Fibroblast of skin of left quadriceps (primary cell): ENCODE measurements at regions not wholly inside any gene's neighbourhood (a gene's known extent, or its start where the extent isn't known, plus 50 kb on each side); places are given as distances from the start of the nearest gene placed in this dataset.
A peak's percentile ranks its signal among the peaks of the same experiment; 100 is the strongest.

Experiments
- DNase-seq, 2 experiments: peaks; one replicate each; pipeline ENCODE4 v3.0.0-alpha.2; 2013; ENCODE audit warnings: low read depth in 2 of 2

DNA sequence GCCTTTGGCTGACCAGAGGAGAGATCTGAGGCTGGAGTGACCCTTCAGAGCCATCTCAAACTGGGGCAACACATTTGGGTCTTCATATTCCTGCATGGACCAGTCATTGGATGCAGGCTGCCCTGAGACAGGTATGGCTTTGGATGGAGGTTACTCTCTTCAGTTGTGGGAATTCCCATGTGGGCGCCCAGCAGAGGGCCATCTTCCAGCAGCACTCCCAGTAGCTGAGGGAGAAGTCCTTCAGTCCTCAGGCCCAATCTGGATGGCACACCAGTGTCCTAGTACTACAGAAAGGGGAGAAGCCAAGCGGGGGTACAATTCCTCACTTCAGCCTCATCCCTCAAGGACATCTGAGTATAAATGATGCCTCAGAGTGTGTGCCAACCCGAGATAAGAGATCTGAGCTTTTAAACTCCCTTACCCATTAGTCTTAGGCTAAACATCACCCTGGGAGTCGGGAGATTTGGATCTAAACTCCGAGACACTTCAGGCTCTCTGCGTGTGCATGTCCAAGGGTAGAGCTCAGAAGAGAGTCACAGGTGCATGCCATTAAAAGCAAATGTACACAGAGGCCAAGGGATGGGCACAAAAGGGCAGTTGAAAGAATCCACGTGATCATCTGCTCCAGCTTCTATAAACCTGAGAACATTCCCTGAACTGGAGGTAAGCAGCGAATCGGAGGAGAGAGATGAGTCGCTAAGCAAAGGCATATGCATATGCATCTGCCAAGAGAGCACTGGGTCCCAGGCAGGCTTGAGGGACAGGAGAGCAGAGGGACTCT is 204.6 kb downstream of the CD83 start:
- no peak for DNase-seq

DNA sequence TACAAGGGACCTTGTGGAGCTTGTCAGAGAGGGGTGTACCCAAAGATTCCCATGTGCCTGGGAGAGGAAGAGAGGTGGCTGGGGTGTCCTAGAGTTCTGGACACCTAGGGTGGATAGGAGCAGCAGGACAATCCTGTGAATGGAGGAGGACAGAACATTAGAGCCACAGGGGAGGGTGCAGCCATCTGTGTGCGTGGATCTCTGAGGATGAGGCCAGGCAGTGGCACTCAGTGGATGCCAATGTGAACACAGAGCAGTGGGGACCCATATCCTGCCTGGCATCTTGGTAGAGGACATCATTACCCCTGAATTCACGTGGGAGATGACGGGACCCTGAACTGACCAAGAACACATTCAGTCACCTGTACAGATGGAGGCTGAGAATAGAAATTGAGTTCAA is 205.3 kb downstream of the CD83 start:
- DNase-seq: no peak

DNA sequence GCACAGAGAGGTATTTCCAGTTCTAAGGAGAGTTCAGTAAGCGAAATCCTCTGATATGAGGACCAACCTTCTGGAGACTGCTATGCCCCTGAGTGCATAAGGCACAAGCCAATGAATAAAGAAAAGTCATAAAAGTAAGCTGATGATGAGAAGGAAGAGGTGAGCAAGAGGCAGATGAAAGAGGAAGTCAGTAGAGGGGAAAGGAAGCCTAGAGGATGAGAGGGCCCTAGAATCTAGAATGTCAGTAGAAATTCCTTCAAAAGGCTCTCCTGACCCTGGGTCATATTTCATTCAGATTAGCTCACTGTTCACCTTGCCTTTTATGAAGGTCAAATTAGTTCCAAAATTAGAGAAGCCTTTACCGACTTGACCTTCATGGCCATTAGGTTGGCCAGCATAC is 209.2 kb downstream of the CD83 start:
- DNase-seq: no peak

DNA sequence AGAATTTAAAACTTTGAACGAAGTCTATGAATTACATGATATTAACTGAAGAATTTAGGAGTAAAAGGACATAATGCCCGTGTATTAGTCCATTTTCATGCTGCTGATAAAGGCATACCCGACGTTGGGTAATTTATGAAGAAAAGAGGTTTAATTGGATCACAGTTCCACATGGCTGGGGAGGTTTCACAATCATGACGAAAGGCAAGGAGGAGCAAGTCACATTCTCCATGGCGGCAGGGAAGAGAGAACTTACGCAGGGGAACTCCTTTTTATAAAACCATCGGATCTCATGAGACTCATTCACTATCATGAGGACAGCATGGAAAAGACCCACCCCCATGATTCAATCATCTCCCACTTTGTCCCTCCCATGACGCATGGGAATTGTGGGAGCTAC is 210.6 kb downstream of the CD83 start:
- no peak for DNase-seq

DNA sequence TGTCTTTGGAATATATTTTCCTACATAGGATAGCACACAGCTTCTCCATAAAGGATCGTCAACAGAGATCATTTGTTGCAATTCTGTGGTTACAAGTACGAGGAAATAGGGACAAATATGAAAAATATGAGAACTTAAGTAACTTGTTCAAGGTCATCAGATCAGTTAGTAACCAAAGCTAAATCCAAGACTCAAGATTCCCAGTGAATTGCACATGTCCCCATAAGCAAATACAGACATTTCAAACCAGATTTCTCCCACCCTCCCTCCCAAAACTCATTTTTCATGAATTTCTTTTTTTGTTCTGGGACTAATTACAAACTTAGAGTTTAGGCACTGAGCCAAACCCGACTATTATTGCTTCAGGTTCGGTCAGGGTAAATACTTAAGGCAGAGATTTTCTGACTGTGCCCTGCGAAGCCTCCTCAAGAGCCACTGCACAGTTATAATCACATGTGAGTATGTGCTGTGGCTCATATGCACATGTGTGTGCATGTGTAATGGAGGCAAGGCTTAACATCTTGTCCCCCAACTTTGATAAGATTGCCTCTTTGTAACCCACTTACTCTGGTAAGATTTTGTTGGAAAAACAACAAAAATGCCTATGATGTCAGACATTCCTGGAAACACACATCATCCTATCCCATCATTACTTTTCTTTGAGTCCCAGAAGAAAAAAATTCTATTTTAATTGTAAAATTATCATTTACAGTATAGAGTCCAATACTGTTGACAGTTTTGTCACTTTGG is 216.2 kb downstream of the CD83 start:
- peak; percentile 73 to 74 for DNase-seq

DNA sequence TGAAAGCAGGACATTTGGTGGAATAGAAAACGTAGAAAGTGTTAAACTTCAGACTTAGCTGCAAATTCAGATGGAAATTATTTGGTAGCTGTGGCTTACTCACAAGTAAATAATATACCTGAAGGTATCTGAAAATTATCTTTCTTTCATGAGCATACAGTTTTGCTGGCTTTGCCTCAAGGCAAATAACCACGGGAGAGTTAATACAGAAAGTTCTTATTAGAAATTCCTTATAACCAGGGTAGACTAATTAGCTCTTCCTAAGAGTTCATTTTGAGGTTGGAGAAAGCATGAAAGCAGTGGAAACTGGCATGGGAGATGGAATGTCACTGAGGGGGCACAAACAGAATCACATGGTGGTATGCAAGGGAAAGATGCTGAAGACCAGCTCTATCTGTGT is 217.5 kb downstream of the CD83 start:
- no peak for DNase-seq

DNA sequence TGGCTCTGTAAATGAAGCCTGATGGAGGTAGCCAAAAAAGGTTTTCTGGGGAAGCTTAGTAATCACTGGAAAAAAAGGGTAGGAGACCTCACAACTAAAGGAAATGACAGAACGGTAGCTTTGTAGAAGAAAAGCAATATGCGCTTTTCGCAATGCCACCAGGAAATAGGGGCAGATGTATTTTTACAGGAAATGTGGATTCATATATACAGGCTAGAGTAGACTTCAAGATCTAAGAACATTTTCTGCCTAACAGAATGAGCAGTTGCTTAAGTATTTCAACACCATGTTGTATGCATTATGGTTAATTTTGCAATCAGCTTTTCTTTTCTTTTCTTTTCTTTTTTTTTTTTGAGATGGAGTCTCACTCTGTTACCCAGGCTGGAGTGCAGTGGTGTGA is 219.6 kb downstream of the CD83 start:
- DNase-seq: peak; percentile 58 to 60

DNA sequence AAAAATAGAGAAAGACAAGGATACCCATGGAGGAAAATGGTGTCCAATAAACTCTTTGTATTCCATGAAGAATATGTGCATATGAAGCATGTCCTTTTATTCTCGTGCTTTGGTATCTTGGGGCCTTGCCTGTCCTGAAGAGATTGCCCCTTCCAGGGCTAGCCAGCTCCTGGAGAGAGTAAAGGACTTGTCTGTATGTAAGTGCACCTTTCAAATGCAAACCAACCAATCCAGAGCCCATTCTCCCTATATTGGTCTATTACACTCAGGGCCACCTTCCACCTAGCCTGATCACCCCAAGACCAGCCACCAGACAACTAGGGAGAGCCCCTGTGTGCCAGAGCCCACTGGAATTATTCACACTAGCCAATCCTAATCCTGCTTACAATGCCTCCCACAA is 221.6 kb downstream of the CD83 start:
- no peak for DNase-seq

DNA sequence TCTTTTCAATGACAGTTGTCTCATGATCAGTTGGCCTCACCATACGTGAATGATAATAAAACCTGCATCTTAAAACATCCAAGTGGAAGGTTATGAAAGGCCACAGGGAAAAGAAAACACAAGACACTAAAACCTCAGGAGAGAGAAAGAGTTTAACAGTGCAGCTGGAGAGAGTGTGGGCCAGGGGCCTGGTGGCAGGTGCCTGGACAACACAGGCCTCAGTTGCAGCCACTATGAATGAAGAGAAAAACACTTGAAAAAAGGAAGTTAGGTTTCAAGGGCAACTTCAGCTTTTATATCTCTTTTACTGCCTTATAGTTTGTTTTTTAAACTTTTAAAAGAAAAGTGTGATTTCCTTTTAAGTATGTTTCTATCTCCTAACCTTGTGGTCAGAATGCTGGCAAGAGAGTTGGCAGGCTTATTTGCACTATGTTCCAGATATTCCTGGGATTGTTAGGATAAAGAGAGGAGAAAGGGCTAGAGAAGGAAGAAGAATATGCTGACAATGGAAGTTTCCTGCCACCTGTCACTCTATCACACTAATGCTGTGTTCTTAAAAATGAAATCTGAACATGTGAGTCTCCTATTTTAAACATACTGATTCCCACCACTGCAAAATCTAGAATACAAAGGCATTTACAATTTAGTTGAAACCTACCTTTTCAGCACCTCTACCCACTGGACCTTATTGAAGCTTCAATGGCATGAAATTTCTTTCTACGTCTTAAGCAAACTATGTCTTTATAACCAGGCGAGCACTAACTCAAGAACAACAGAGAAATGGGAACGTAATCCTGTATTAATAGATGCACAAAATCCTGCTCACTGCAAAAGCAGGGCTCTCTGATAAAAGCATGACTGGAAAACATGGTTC is 222.4 kb downstream of the CD83 start:
- DNase-seq: no peak

DNA sequence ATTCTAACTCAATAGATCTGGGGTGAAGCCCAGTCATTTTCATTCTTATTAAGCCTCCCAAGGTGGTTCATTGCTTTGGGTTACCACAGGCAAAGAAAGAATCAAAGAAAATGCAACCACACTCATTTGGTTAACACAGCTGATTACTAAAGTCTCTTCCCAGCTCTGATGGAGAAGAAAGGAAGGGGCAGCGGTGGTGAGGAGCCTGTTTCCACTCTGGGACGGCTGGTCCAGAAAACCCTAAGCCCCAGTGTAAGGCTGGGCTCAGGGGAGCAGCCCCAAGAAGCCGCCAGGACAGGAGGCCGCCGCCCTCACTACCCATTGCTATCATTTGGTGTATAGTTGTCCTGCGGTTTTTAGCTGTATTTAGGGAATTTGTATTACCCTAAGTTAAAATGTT is 226.9 kb downstream of the CD83 start:
- no peak for DNase-seq

DNA sequence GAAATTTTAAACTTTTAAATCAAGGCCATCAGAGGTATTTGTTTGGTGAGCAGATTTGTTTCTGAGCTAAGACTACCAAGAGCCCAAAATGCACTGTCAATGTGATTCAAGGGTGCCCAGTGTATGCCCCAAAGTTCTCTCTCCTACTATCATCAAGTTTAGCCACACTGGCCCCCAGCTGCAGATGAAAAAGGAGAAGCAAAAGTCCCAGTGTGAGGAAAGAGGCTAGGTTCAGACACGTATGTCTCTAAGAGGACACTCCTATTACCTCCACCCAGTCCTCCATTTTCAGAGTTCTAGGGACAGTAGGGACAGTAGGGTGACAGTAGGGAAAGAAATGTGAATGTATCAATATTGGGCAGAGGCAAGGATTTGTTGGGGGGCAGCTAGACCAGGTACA is 230.8 kb downstream of the CD83 start:
- no peak for DNase-seq

DNA sequence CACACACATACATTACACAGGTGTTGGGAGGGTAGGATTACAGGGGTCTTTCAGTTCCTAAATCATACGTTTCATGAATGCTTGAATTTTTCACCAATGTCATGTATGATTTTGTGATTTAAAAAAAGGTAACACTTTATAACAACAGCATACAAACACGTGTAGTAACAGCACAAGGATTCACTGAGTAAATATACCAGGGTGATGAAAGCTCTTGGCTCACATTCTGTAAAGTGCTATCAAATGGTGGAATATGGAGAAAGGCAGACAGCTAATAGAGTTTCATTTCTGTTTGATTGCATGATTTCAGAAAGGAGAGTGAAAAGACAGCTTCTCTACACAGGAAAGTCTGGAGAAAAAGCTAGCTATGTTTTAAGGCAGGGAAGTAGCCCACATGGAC is 231.9 kb downstream of the CD83 start:
- DNase-seq: no peak

DNA sequence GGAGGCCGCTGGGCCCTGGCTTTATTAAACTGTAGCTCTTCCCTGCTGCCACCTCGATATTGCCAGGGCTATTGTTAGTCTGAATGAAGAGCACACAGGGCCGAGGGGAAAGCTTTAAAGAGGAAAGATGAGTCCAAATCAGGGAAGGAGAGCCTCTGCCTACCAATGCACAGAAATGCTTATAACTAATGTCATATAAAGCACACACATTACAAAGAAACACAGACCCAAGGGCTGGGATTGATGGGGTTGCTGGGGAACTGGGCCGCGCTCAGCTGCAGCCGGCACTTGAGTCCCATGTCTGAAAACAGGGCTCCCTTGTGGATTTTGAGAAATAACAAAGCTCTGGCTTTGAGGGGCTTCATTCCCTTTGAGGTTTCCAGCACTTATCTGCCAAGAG is 232.6 kb downstream of the CD83 start:
- DNase-seq: no peak

DNA sequence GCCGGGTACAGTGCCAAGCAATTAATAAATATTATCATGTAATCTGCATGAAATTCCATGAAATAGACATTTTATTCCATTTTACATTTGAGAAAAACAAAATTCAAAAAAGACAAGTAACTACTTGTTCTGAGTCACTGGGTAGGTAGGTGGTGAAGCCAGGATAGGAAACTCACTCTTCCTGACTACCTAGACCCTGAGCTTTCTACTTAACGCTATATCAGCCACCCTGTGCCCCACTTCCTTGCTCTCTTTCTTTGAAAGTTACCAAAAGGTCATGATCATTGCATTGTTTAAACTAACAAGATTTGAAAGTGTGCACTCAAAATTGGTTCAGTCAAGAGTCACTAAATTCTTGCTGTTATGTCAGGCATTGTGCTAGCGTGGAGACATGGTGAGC is 235.7 kb downstream of the CD83 start:
- DNase-seq: no peak

DNA sequence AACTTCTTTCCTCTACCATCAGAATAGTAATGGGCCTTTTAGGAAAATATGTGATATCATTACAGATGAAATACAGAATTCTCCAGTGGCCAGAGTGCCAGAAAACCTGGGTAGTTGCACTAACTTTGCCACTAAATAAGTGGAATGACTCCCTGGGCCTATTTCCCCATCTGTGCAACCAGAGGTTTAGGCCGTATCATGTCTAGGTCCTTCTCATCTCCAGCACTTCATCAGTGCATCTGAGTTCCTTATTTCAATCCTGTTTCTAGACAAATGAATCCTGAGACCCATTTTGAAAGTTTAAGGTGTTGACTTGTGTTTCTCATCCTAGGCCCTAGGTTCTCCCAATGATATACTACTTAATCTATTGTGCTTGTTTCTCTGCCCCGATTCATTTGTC is 236.2 kb downstream of the CD83 start:
- DNase-seq: no peak

DNA sequence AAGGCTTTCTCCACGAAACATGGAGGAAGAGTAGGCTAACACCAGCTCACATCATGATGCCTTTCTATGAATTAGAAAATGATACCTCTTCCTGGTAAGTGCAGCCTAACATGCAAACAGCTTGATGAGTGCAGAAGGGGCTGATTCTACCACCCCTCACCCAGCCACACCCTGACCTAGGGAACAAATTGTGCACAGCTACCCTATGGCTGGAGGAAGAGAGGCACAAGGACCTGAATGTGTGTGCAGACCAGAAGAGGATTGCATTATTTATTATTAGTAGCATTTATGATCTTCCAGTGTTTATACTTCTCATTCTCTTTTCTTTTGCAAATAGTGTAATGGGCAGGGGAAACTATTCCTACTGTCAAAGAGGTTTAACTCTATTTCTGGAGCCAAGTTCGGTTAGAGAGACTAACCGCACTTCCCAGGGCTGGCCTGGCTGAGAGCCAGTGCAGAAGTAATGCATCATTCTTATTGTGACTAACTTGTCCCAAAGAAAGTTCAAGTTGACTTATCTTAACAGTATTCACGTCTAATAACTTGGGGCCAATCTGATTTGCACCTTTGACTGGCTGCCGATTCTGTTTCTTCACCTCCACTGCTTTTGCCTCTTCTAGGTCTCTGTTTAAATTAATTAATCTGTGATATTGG is 237.5 kb downstream of the CD83 start:
- peak; percentile 78 to 81 for DNase-seq

DNA sequence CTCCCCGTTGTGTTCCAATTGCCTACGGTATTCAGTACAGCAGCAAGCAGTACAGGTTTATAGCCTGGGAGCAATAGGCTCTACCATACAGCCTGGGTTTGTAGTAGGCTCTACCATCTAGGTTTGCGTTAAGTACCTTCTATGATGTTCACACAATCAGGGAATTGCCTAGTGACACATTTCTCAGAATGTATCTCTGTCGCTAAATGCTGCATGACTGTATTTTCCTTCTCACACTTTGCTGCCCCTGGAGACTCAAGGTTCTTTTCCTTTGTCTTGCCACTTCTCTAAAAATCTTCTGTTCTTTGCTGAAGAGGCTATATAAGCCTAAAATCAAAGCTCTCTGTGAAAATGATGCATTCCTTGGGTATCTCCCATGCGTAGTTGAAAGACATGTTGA is 241.9 kb downstream of the CD83 start:
- no peak for DNase-seq

DNA sequence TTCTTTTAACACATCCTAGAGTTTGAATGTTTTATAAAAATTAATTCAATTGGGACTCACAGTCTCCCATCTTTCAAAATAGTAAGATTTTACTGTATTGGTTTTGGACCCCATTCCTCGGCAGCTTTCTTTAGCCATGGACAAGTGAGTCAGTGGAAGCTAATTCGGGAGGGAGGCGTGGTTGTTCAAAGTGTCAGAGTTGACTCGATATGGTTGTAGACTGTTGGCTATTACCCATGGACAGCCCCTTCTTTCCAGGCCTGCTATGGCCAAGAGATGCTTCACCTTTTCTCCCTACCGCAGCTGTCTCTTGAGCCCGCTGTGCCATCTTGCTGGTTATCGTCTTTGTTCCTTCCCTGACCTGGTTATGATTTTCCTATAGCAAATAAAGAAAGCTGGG is 243.0 kb downstream of the CD83 start:
- no peak for DNase-seq

DNA sequence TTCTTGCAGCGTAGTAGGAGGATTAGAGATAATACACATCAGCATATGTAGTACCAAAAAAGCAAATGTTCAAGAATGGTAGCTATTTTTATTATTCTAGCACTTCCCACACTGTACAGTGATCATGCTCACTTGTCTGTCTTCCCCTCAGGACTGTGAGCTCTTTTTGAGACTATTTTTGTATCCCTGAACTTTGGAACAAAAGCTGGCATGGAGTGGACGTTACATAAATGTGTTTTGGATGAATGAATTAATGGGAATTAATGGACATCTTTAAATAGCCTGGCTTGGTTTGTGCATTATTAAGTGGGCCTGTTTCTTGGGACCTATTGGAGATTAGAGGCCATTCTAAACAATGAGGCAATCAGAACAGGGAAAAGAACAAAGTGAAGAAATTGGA is 243.7 kb downstream of the CD83 start:
- no peak for DNase-seq

DNA sequence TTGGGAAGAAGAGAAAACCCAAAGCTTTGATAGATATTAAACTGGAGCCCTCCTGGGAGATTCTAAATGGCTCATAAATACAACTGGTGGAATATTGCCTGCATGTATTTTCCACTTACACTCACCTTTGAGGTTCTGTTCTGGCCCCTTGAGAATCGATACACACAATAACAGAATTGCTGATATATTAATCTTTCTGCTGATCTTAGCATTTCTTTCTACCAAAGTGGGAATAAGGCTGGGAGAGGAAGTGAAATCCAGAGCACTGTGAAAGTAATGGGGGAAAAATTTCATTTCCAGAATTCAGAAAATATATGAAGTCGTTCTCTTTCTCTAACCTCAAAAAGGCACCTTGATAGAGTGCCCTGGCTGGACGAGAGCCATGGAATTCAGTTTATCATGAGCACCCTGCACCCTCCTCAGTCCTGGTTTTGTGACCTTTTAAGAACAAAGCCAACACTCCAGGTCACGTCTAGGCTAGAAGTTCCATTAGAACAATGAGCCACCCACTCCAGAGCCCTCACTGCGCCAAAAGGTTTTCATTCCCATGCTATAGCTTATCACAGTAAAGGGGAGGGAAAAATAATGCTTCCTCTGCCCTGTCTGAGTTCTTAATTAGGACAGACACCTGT is 244.5 kb downstream of the CD83 start:
- no peak for DNase-seq

DNA sequence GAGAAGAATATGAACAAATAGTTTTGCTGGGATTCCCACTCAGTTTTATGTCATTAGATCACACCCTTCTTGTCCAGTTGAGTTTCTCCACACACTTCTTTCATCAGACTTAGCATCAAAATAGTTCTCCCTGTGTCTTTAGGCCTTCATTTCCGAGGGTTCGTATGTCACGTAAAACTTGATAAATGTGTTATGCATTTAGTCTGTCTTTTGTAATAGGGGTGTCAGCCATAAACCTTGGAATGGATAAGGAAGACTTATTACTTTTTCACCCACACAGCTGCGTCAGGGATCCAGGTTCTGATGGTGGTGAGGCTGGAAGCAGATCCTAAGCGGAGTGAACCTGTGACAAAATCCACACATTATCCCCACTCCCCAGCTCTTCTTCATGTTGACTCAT is 246.8 kb downstream of the CD83 start:
- no peak for DNase-seq

DNA sequence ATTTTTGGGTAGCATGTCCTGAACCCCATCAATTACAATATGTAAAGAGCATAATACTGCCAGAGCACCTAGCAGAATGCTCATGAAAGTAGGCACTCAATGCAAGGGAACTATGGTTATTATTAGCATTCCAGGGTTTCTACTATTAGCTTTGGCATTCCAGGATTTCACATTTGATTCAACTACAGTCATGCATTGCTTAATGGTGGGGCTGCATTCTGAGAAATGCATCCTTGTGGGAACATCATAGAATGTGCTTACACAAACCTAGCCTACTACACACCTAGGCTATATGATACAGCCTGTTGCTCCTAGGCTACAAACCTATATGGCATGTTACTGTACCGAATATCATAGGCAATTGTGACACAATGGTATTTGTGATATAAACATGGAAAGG is 247.8 kb downstream of the CD83 start:
- peak; percentile 15 to 22 for DNase-seq
